K562 (cell line): ENCODE measurements at regions not wholly inside any gene's neighbourhood (a gene's known extent, or its start where the extent isn't known, plus 50 kb on each side); places are given as distances from the start of the nearest gene placed in this dataset.

ENCODE experiments used
- ATAC-seq: fragments of 200-7000 bp; cut with Tn5 transposase; 3 replicates; pipeline ENCODE4 v1.9.1; 2020; ENCODE audit warnings: moderate library complexity
- BruUV-seq: library from RNA; stranded (reverse); fragments of 400-500 nt; replicated peaks from 2 replicates; lab custom pipeline; 2021; lab: Mats Ljungman, UMichigan
- CTCF ChIA-PET: fragments of 300-600 bp; formaldehyde crosslinking; extraction: SDS; loops from one replicate; lab custom pipeline; 2021; ENCODE audit warnings: low intra/inter-chr PET ratio; lab: Yijun Ruan, JAX
- POLR2A ChIA-PET: fragments of 300-600, 350-650 bp; sonication (Branson Sonifier 250); formaldehyde crosslinking; extraction: SDS; loops from one replicate; lab custom pipeline; 2021; ENCODE audit warnings: antibody characterized with exemption, inconsistent platforms; lab: Yijun Ruan, JAX
- DNase-seq, 4 experiments: peaks; one replicate each; pipeline versions ENCODE4 v3.0.0 to v3.0.0-alpha.2; 2011 to 2018; ENCODE audit warnings: low spot score in 3 of 4, mixed read lengths in 3 of 4; ENCODE audit errors: extremely low read depth in 1 of 4
- FAIRE-seq: peaks from 2 replicates; lab custom pipeline; 2011; peaks lifted over from hg19 to GRCh38; lab: Jason Lieb, UNC
- H2AFZ ChIP-seq: 2 replicates; pipeline ENCODE4 v1.6.0; 2011; ENCODE audit warnings: low read depth, low read length, control low read depth, inconsistent platforms
- H3K27ac ChIP-seq: fragments of 200-600 bp; 3 replicates; pipeline ENCODE4 v1.8.0; 2011; ENCODE audit warnings: low read depth, mild to moderate bottlenecking, control low read depth, inconsistent platforms, low read length, moderate library complexity, mixed read lengths; ENCODE audit errors: extremely low read depth
- H3K27me3 ChIP-seq, 2 experiments: fragments of 300-600 bp in 1 of 2; 2 replicates in 1 of 2; 3 replicates in 1 of 2; pipeline versions ENCODE4 v1.6.0 to v1.8.0; 2011; ENCODE audit warnings: inconsistent platforms in 2 of 2, low read length in 2 of 2, mild to moderate bottlenecking in 1 of 2, mixed read lengths in 1 of 2, moderate library complexity in 1 of 2; ENCODE audit not compliant: control insufficient read depth in 2 of 2, insufficient read depth in 2 of 2
- H3K36me3 ChIP-seq: fragments of 300-600 bp; 3 replicates; pipeline ENCODE4 v1.8.0; 2011; ENCODE audit warnings: mild to moderate bottlenecking, low read length, inconsistent platforms; ENCODE audit not compliant: control insufficient read depth, insufficient read depth
- H3K4me1 ChIP-seq, 2 experiments: fragments of 200-600 bp in 1 of 2; replicated peaks in 1 of 2; 2 replicates in 1 of 2; 3 replicates in 1 of 2; pipeline versions ENCODE4 v1.5.1 to v1.8.0; 2011; ENCODE audit warnings: inconsistent platforms in 2 of 2, low read length in 2 of 2, mild to moderate bottlenecking in 1 of 2, mixed read lengths in 1 of 2, moderate library complexity in 1 of 2; ENCODE audit not compliant: control insufficient read depth in 2 of 2, insufficient read depth in 2 of 2
- H3K4me2 ChIP-seq: 2 replicates; pipeline ENCODE4 v1.6.1; 2011; ENCODE audit warnings: low read length, control low read depth, inconsistent platforms, mixed read lengths; ENCODE audit not compliant: insufficient read depth
- H3K4me3 ChIP-seq: fragments of 200-600 bp; sonication (generic), shearing (Covaris generic); 2 replicates; pipeline ENCODE4 v1.5.1; 2016; ENCODE audit warnings: control low read depth, inconsistent platforms
- H3K79me2 ChIP-seq: fragments of 200-600 bp; 3 replicates; pipeline ENCODE4 v1.8.0; 2011; ENCODE audit warnings: low read length, inconsistent platforms; ENCODE audit not compliant: control insufficient read depth, insufficient read depth
- H3K9ac ChIP-seq, 2 experiments: 2 replicates each; pipeline versions ENCODE4 v1.6.0 to v1.6.1; 2011; ENCODE audit warnings: low read depth in 2 of 2, low read length in 2 of 2, control low read depth in 1 of 2, inconsistent platforms in 1 of 2, mild to moderate bottlenecking in 1 of 2, mixed read lengths in 1 of 2; ENCODE audit not compliant: insufficient read depth in 1 of 2
- H3K9me1 ChIP-seq: one replicate; pipeline ENCODE4 v1.6.0; 2011; ENCODE audit warnings: inconsistent platforms, mild to moderate bottlenecking, low read length, moderate library complexity; ENCODE audit not compliant: control insufficient read depth, insufficient read depth
- H3K9me3 ChIP-seq: replicated peaks from 2 replicates; pipeline ENCODE4 v1.5.1; 2011; ENCODE audit warnings: low read depth, low read length, inconsistent platforms; ENCODE audit not compliant: control insufficient read depth, insufficient read depth
- H4K20me1 ChIP-seq: replicated peaks from 2 replicates; pipeline ENCODE4 v1.6.1; 2011; ENCODE audit warnings: low read length, inconsistent platforms, mixed read lengths; ENCODE audit not compliant: control insufficient read depth, insufficient read depth
- ATF3 ChIP-seq, 2 experiments: fragments of 450-650 bp in 1 of 2; sonication (generic) in 1 of 2; formaldehyde crosslinking in 1 of 2; IDR thresholded peaks in 1 of 2; conservative IDR thresholded peaks in 1 of 2; 2 replicates each; pipeline versions ENCODE4 v1.6.1 to v1.8.1; 2016 to 2023; ENCODE audit warnings: mild to moderate bottlenecking in 2 of 2, moderate library complexity in 2 of 2, inconsistent platforms in 1 of 2, missing genetic modification reagents in 1 of 2
- BHLHE40 ChIP-seq: IDR thresholded peaks from 2 replicates; pipeline ENCODE4 v1.6.1; 2011; ENCODE audit warnings: low read length, improper control_type of control experiment
- HEY1 ChIP-seq: fragments of 250-450 bp; sonication (Bioruptor Pico); IDR thresholded peaks from 2 replicates; pipeline ENCODE4 v1.5.0; 2020; ENCODE audit warnings: mild to moderate bottlenecking, moderate library complexity, borderline replicate concordance
- POU5F1 ChIP-seq: fragments of 150-350 bp; IDR thresholded peaks from 2 replicates; pipeline ENCODE4 v1.6.1; 2014; ENCODE audit warnings: borderline replicate concordance, low read length, low read depth, mild to moderate bottlenecking; ENCODE audit not compliant: partially characterized antibody
- SMARCE1 ChIP-seq: fragments of 450-650 bp; IDR thresholded peaks from 2 replicates; pipeline ENCODE4 v1.7.1; 2016; ENCODE audit warnings: mild to moderate bottlenecking
- ZNF175 ChIP-seq: fragments of 200-800 bp; sonication (Bioruptor generic); IDR thresholded peaks from 2 replicates; pipeline ENCODE4 v1.6.1; 2016; ENCODE audit warnings: low read depth, mild to moderate bottlenecking, missing genetic modification characterization, missing compliant biosample characterization
- ZNF224 ChIP-seq: sonication (generic); formaldehyde crosslinking; IDR thresholded peaks from 2 replicates; pipeline ENCODE4 v1.8.0; 2022; ENCODE audit warnings: mild to moderate bottlenecking, missing genetic modification reagents
- ZNF24 ChIP-seq: fragments of 450-650 bp; IDR thresholded peaks from 2 replicates; pipeline ENCODE4 v1.6.1; 2016
- ZNF507 ChIP-seq: conservative IDR thresholded peaks from 2 replicates; pipeline ENCODE4 v1.6.1; 2017; ENCODE audit warnings: missing genetic modification characterization, missing compliant biosample characterization
- ZNF57 ChIP-seq: fragments of 450-650 bp; formaldehyde crosslinking; IDR thresholded peaks from 2 replicates; pipeline ENCODE4 v1.4.0; 2020; ENCODE audit warnings: mild to moderate bottlenecking, moderate library complexity
- ZNF76 ChIP-seq: fragments of 250-450 bp; sonication (Bioruptor Pico); IDR thresholded peaks from 2 replicates; pipeline ENCODE4 v1.4.0; 2020; ENCODE audit warnings: mild to moderate bottlenecking, moderate library complexity, borderline replicate concordance
- WGBS: fragments of 100-300 bp; shearing (Covaris generic); methylation state at CpG from one replicate; pipeline ENCODE4 v1.1.6; 2016; ENCODE audit warnings: low coverage, mixed read lengths; ENCODE audit not compliant: insufficient coverage; ENCODE audit errors: missing lambda C conversion rate; 5-methylcytosine and 5-hydroxymethylcytosine counted together
- in situ Hi-C: fragments of 300-500 bp; cut with MboI; formaldehyde crosslinking; loops from 4 replicates; pipeline ENCODE4 v1.15.0; 2018; ENCODE audit warnings: inconsistent platforms, mixed read lengths
- intact Hi-C: fragments of 100-400 bp; cut with micrococcal nuclease; formaldehyde crosslinking; loops from 2 replicates; pipeline ENCODE4 v1.14.2; 2022

- Histone ChIP-seq H2AFZ (no peak overlapping the region), H3K9me1 (no peaks in the 10 kb centered on the region), H3K79me2 (no peaks in the 10 kb centered on the region), H3K9ac (no peak overlapping the region), H3K27ac (no peak overlapping the region), H3K36me3 (no peaks in the 10 kb centered on the region), H4K20me1 (no peaks in the 10 kb centered on the region), H3K4me3 (no peak overlapping the region), H3K4me2 (no peak overlapping the region), H3K27me3 (no peaks in the 10 kb centered on the region), H3K4me1 (no peaks in the 10 kb centered on the region), H3K9me3 (no peaks in the 10 kb centered on the region)
- TF ChIP-seq HEY1 (CRISPR knock-in tag) (no peak), ATF3 (IDR thresholded peaks at IDR 0.05) (peak; percentile 21; the same call in 1 of the 2 replicates), ATF3 (CRISPR knock-in tag; conservative IDR thresholded peaks at IDR 0.05) (no peak)
- FAIRE-seq (no peak), ATAC-seq (no peak), DNase-seq (no peak)
- POLR2A ChIA-PET, result no interaction called here
- intact Hi-C loops (no loop called here), in situ Hi-C loops (no loop called here)
- BruUV-seq, result no TSS peak
- 0% methylated on average over 3 of the region's 3 CpGs for WGBS
- CTCF ChIA-PET, result no interaction called here
These were observed 177.8 kb upstream of the GAP43 start for GRCh38 chr3:115445559-115445958.

- Histone ChIP-seq H3K27me3 (no peaks in the 10 kb centered on the region), H4K20me1 (no peaks in the 10 kb centered on the region), H3K9ac (no peak overlapping the region), H3K36me3 (no peaks in the 10 kb centered on the region), H3K27ac (no peak overlapping the region), H3K9me1 (no peaks in the 10 kb centered on the region), H3K4me3 (no peak overlapping the region), H3K9me3 (no peaks in the 10 kb centered on the region), H3K4me1 (no peaks in the 10 kb centered on the region)
- in situ Hi-C loops, result no loop called here
- WGBS, result 0% methylated on average over 2 of the region's 2 CpGs
- DNase-seq, result no peak
- no peak for TF ChIP-seq POU5F1
- no peak for TF ChIP-seq SMARCE1
- no peak for TF ChIP-seq ZNF57 (CRISPR knock-in tag)
- no peak for TF ChIP-seq ZNF224 (CRISPR knock-in tag)
- TF ChIP-seq ZNF76 (CRISPR knock-in tag), result no peak
- TF ChIP-seq ZNF507 (tag), result no peak
- no peak for TF ChIP-seq ZNF175
- TF ChIP-seq BHLHE40, result no peak
- TF ChIP-seq ZNF24, result no peak
- TF ChIP-seq, all 486 proteins: peak for 0
- CTCF ChIA-PET, result no interaction called here
- FAIRE-seq (no peak), ATAC-seq (no peak)
- BruUV-seq, result no TSS peak
- intact Hi-C loops, result no loop called here
- POLR2A ChIA-PET, result no interaction called here
- no peak overlapping the region for H3K4me2 ChIP-seq
- H3K79me2 ChIP-seq, result no peaks in the 10 kb centered on the region
- no peak overlapping the region for H2AFZ ChIP-seq
These were observed 174.5 kb upstream of the GAP43 start for GRCh38 chr3:115448851-115449250.
